ENCODE measurements at regions not wholly inside any gene's neighbourhood (a gene's known extent, or its start where the extent isn't known, plus 50 kb on each side); places are given as distances from the start of the nearest gene placed in this dataset.

DNA sequence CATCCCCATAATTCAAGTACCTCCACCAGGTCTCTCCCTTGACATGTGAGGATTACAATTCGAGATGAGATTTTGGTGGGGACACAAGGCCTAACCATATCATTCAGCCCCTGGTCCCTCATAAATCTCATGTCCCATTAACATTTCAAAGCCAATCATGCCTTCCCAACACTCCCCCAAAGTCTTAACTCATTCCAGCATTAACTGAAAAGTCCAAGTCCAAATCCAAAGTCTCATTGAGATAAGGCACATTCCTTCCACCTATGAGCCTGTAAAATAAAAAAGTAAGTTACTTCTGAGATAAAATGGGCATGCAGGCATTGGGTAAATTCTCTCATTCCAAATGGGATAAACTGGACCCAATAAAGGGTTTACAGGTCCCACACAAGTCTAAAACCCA lies 849.7 kb downstream of the BCL11A start:
- TF ChIP-seq, protein P1, sequence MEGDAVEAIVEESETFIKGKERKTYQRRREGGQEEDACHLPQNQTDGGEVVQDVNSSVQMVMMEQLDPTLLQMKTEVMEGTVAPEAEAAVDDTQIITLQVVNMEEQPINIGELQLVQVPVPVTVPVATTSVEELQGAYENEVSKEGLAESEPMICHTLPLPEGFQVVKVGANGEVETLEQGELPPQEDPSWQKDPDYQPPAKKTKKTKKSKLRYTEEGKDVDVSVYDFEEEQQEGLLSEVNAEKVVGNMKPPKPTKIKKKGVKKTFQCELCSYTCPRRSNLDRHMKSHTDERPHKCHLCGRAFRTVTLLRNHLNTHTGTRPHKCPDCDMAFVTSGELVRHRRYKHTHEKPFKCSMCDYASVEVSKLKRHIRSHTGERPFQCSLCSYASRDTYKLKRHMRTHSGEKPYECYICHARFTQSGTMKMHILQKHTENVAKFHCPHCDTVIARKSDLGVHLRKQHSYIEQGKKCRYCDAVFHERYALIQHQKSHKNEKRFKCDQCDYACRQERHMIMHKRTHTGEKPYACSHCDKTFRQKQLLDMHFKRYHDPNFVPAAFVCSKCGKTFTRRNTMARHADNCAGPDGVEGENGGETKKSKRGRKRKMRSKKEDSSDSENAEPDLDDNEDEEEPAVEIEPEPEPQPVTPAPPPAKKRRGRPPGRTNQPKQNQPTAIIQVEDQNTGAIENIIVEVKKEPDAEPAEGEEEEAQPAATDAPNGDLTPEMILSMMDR (IDR thresholded peaks at IDR 0.05), result no peak
- TF ChIP-seq POLR2A (IDR thresholded peaks at IDR 0.05), result no peak
